ENCODE measurements at regions not wholly inside any gene's neighbourhood (a gene's known extent, or its start where the extent isn't known, plus 50 kb on each side); places are given as distances from the start of the nearest gene placed in this dataset.
A peak's percentile ranks its signal among the peaks of the same experiment; 100 is the strongest.

DNA sequence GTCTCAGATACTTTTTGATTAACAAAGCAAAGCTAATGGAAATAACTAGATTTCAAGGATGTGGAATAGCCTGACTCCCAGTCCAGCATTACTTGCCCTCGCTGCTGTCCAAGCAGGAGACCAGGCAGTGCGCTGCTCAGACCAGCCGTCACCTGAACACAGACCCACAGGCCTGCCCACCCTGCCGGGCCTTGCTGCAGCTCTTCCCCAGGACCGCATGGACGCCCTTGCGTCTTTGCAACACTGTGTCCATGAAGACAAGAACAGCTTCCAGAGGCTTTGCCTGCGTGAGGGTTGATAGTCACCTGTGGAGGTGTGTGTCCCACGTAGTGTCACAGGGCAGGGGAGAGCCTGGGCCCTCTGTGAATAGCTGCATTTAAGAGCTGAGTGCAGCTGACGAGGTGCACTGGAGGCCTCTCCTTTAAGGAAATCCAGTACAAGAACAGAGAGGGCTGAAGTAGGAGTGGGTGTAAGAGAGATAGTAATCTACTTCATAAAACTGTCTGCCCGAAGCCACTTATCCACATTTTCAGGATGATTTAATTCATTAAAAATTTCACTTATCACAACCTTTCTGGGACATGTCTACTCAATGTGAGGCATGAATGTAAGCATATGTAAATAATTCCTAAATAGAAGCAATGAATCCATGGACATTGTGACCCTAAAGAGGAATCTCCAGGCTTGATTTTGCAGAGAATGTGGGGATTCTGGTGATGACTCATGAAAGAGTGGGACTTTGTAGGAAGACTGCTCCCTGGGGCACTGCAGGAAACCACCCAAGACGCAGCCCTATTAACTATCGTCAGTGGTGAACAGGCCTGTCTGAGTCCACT lies 176.2 kb upstream of the RAB4A start:
- Histone ChIP-seq H3K9ac (ENCODE audit: insufficient read depth, low read length, poor library complexity, severe bottlenecking) (no peak overlapping the region), H3K4me2 (replicated peaks; ENCODE audit: extremely low read depth, low read length, poor library complexity, severe bottlenecking) (no peak overlapping the region), H3K4me1 (ENCODE audit: control insufficient read depth in 1 of 2, insufficient read depth in 2 of 2, low read length in 2 of 2) (no peaks in the 10 kb centered on the region), H3K27me3 (ENCODE audit: control insufficient read depth in 2 of 2, insufficient read depth in 2 of 2, low read length in 2 of 2) (no peaks in the 10 kb centered on the region), H3K79me2 (ENCODE audit: insufficient read depth, low read length) (no peaks in the 10 kb centered on the region), H4K20me1 (ENCODE audit: insufficient read depth, low read length) (no peaks in the 10 kb centered on the region), H3K36me3 (replicated peaks in 1 of 2; ENCODE audit: control insufficient read depth in 1 of 2, insufficient read depth in 2 of 2, low read length in 2 of 2) (no peaks in the 10 kb centered on the region), H3K27ac (ENCODE audit: low read depth in 1 of 2, low read length in 2 of 2) (no peak overlapping the region), H2AFZ (ENCODE audit: insufficient read depth, low read depth, low read length, poor library complexity, severe bottlenecking) (no peak overlapping the region), H3K9me3 (replicated peaks in 1 of 2; ENCODE audit: control insufficient read depth in 1 of 2, insufficient read depth in 1 of 2, low read length in 2 of 2) (peaks cover 0 to 6% of the 10 kb centered on the region in 2 donors), H3K4me3 (replicated peaks in 1 of 3; ENCODE audit: low read depth in 2 of 3, low read length in 3 of 3) (no peak overlapping the region)
- Mint-ChIP-seq H3K36me3 (no peaks in the 10 kb centered on the region), H3K27ac (peak overlapping the region in 1 of 7 donors; percentile 40), H3K4me3 (no peak overlapping the region), H3K9me3 (peaks cover 0 to 11% (median 5%) of the 10 kb centered on the region in 7 donors), H3K27me3 (ENCODE audit: low read depth in 3 of 3) (peaks cover 0 to 2% (median 0%) of the 10 kb centered on the region in 3 donors), H3K4me1 (no peaks in the 10 kb centered on the region)
- intact Hi-C loops (cut with micrococcal nuclease) = no loop called here
- TF ChIP-seq, protein P1, sequence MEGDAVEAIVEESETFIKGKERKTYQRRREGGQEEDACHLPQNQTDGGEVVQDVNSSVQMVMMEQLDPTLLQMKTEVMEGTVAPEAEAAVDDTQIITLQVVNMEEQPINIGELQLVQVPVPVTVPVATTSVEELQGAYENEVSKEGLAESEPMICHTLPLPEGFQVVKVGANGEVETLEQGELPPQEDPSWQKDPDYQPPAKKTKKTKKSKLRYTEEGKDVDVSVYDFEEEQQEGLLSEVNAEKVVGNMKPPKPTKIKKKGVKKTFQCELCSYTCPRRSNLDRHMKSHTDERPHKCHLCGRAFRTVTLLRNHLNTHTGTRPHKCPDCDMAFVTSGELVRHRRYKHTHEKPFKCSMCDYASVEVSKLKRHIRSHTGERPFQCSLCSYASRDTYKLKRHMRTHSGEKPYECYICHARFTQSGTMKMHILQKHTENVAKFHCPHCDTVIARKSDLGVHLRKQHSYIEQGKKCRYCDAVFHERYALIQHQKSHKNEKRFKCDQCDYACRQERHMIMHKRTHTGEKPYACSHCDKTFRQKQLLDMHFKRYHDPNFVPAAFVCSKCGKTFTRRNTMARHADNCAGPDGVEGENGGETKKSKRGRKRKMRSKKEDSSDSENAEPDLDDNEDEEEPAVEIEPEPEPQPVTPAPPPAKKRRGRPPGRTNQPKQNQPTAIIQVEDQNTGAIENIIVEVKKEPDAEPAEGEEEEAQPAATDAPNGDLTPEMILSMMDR (IDR thresholded peaks at IDR 0.05) = no peak
- 97% methylated on average over 9 of the region's 13 CpGs for WGBS (ENCODE audit: insufficient coverage)
- peak in 1 of 3 donors; percentile 15 for DNase-seq

DNA sequence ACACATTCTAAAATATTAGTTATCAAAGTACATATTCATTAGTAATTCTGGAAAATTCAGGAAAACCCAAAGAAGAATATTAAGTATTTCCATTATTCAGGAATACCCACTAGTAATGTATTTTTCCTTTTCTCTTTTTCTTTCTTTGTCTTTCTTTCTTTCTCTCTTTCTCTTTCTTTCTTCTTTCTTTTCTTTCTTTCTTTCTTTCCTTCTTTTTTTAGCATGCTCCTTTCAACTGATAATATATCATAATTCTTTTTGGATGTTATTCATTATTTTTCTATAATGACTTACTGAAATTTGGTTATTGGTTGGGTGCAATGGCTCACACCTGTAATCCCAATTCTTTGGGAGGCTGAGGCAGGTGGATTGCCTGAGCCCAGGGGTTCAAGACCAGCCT lies 175.6 kb upstream of the RAB4A start:
- Histone ChIP-seq H3K27me3 (ENCODE audit: control insufficient read depth in 2 of 2, insufficient read depth in 2 of 2, low read length in 2 of 2) (no peaks in the 10 kb centered on the region), H3K9ac (ENCODE audit: insufficient read depth, low read length, poor library complexity, severe bottlenecking) (no peak overlapping the region), H3K79me2 (ENCODE audit: insufficient read depth, low read length) (no peaks in the 10 kb centered on the region), H3K4me1 (ENCODE audit: control insufficient read depth in 1 of 2, insufficient read depth in 2 of 2, low read length in 2 of 2) (no peaks in the 10 kb centered on the region), H3K27ac (ENCODE audit: low read depth in 1 of 2, low read length in 2 of 2) (no peak overlapping the region), H3K4me2 (replicated peaks; ENCODE audit: extremely low read depth, low read length, poor library complexity, severe bottlenecking) (no peak overlapping the region), H3K36me3 (replicated peaks in 1 of 2; ENCODE audit: control insufficient read depth in 1 of 2, insufficient read depth in 2 of 2, low read length in 2 of 2) (no peaks in the 10 kb centered on the region), H4K20me1 (ENCODE audit: insufficient read depth, low read length) (no peaks in the 10 kb centered on the region), H3K4me3 (replicated peaks in 1 of 3; ENCODE audit: low read depth in 2 of 3, low read length in 3 of 3) (no peak overlapping the region), H2AFZ (ENCODE audit: insufficient read depth, low read depth, low read length, poor library complexity, severe bottlenecking) (no peak overlapping the region), H3K9me3 (replicated peaks in 1 of 2; ENCODE audit: control insufficient read depth in 1 of 2, insufficient read depth in 1 of 2, low read length in 2 of 2) (peaks cover 0 to 6% of the 10 kb centered on the region in 2 donors)
- no peaks in the 10 kb centered on the region for H3K4me1 Mint-ChIP-seq
- H3K27ac Mint-ChIP-seq = no peak overlapping the region
- H3K9me3 Mint-ChIP-seq = peaks cover 0 to 11% (median 5%) of the 10 kb centered on the region in 7 donors
- intact Hi-C loops (cut with micrococcal nuclease) = no loop called here
- H3K4me3 Mint-ChIP-seq = no peak overlapping the region
- TF ChIP-seq, protein P1 (IDR thresholded peaks at IDR 0.05) = no peak
- no peaks in the 10 kb centered on the region for H3K36me3 Mint-ChIP-seq
- no peak for DNase-seq
- peaks cover 0 to 2% (median 0%) of the 10 kb centered on the region in 3 donors for H3K27me3 Mint-ChIP-seq (ENCODE audit: low read depth in 3 of 3)

Measured in CD14-positive monocyte (primary cell).